ENCODE measurements at regions not wholly inside any gene's neighbourhood (a gene's known extent, or its start where the extent isn't known, plus 50 kb on each side); places are given as distances from the start of the nearest gene placed in this dataset.

DNA sequence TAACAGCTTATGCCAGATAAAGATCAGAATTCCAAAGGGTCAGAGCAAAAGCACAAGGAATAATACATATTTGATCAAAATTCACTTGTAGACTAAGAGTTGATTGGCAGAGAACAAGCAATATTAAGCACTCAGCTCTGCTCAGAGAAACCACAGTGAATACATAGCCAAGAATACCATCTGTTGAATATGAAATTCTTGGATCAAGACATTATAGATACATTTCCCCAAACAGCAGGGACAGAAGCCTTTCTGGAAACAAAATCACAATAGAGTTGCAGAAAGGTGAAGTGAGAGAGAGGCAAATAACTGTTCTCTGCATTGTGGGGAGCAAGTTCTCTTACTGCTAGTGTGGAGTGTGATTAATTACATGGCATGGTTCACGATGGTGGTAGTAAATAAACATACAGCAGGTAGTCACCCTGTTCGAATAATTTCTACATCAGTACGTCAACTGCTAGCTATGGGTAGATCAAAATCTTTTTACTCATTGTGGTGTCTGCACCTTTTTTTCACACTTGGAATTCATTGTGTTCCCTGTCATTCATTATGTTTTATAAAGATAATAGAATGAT is 366.7 kb downstream of the PCDH7 start:
- no peak for TF ChIP-seq POLR2A (IDR thresholded peaks at IDR 0.05; ENCODE audit: low read depth, low read length)
- TF ChIP-seq POLR2AphosphoS5 (IDR thresholded peaks at IDR 0.05; ENCODE audit: low read depth, low read length), result no peak
- TF ChIP-seq TAF1 (IDR thresholded peaks at IDR 0.05; ENCODE audit: borderline replicate concordance, low read depth, low read length), result no peak
